Motor neuron (in vitro differentiated cells): ENCODE measurements at regions not wholly inside any gene's neighbourhood (a gene's known extent, or its start where the extent isn't known, plus 50 kb on each side); places are given as distances from the start of the nearest gene placed in this dataset.

Source experiments
- ATAC-seq, 8 experiments: fragments of 200-7000 bp; cut with Tn5 transposase; replicated peaks in 6 of 8; 2 replicates each; pipeline ENCODE4 v1.8.0; 2021; ENCODE audit warnings: mild to moderate bottlenecking in 8 of 8, moderate library complexity in 8 of 8
- H3K27ac ChIP-seq, 2 donors: fragments of 250-450 bp; sonication (Bioruptor Pico); 2 replicates each; pipeline ENCODE4 v1.9.0; 2021; ENCODE audit warnings: antibody characterized with exemption in 2 of 2, mild to moderate bottlenecking in 2 of 2, moderate library complexity in 1 of 2
- H3K4me1 ChIP-seq, 2 donors: fragments of 250-450 bp; sonication (Bioruptor Pico); replicated peaks in 1 of 2; 2 replicates each; pipeline ENCODE4 v1.6.1; 2021; ENCODE audit warnings: antibody characterized with exemption in 2 of 2, mild to moderate bottlenecking in 2 of 2, moderate library complexity in 1 of 2
- H3K4me3 ChIP-seq, 5 donors: fragments of 250-450 bp; sonication (Bioruptor Pico); 2 replicates each; pipeline ENCODE4 v1.9.0; 2021; ENCODE audit warnings: antibody characterized with exemption in 5 of 5, mild to moderate bottlenecking in 5 of 5, moderate library complexity in 4 of 5
- WGBS, 10 experiments: fragments of 450-650 bp; shearing (Covaris generic); methylation state at CpG; one replicate each; pipeline ENCODE4 v1.0.0; 2022; 5-methylcytosine and 5-hydroxymethylcytosine counted together
- in situ Hi-C, 9 experiments: fragments of 400-800 bp; cut with MboI; loops; one replicate each; pipeline ENCODE4 v1.15.0; 2021; ENCODE audit warnings: low sequenced_read_pairs in 9 of 9, low pct_unique_long_range_greater_than_20kb in 2 of 9; ENCODE audit not compliant: unreplicated experiment in 9 of 9

GRCh38 chr3:34175636-34176176 is 377.3 kb downstream of the PDCD6IP start:
- H3K4me1 ChIP-seq = no peaks in the 10 kb centered on the region
- WGBS, 10 experiments = 13 to 100% (median 70%) methylated on average over 1 to 2 of the region's 2 CpGs; no CpG with 5 or more reads in 1 of the 10 experiments
- H3K27ac ChIP-seq = no peak overlapping the region
- in situ Hi-C loops = no loop called here
- ATAC-seq = no peak
- no peak overlapping the region for H3K4me3 ChIP-seq

GRCh38 chr3:34176723-34177122 is 378.3 kb downstream of the PDCD6IP start:
- no peak overlapping the region for H3K4me3 ChIP-seq
- H3K4me1 ChIP-seq = no peaks in the 10 kb centered on the region
- ATAC-seq = no peak
- no peak overlapping the region for H3K27ac ChIP-seq
- in situ Hi-C loops = no loop called here

- no peak for ATAC-seq
- Histone ChIP-seq H3K4me3 (no peak overlapping the region), H3K4me1 (peaks cover 0 to 8% of the 10 kb centered on the region in 2 donors), H3K27ac (no peak overlapping the region)
- in situ Hi-C loops = no loop called here
- WGBS, 10 experiments = 0 to 100% (median 89%) methylated on average over 1 to 2 of the region's 2 CpGs; no CpG with 5 or more reads in 1 of the 10 experiments
Measured at GRCh38 chr3:34178415-34178814, 380.0 kb downstream of the PDCD6IP start.

DNA sequence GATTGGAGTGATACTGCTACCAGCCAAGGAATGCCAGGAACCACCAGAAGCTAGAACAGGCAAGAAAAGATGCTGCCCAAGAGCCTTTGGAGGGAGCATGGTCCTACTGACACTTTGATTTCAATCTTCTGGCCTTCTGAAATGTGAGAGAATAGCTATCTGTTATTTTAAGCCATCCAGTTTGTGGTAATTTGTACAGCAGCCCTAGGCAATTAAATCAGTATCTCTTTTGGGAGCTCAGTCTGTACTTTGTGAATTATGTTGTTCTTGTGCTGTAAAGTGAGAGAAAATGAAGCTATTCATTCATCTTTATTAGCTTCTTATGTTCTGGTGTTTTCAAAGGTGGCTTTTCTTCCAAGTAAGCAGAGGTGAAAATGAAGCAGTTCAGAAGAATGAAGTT is 381.3 kb downstream of the PDCD6IP start:
- H3K4me1 ChIP-seq = peaks cover 0 to 12% of the 10 kb centered on the region in 2 donors
- no peak for ATAC-seq
- no peak overlapping the region for H3K4me3 ChIP-seq
- in situ Hi-C loops = no loop called here
- no peak overlapping the region for H3K27ac ChIP-seq

- 0 to 100% (median 60%) methylated on average over 1 to 2 of the region's 2 CpGs for WGBS, 10 experiments
- Histone ChIP-seq H3K4me1 (peaks cover 0 to 12% of the 10 kb centered on the region in 2 donors), H3K4me3 (no peak overlapping the region), H3K27ac (no peak overlapping the region)
- no peak for ATAC-seq
- in situ Hi-C loops = no loop called here
Measured at GRCh38 chr3:34180532-34180931, 382.1 kb downstream of the PDCD6IP start.

GRCh38 chr3:34183114-34183513 is 384.7 kb downstream of the PDCD6IP start:
- no peak for ATAC-seq
- Histone ChIP-seq H3K4me1 (peaks cover 0 to 12% of the 10 kb centered on the region in 2 donors), H3K27ac (no peak overlapping the region), H3K4me3 (no peak overlapping the region)
- WGBS, 10 experiments = 0 to 85% (median 65%) methylated on average over 1 to 2 of the region's 2 CpGs; no CpG with 5 or more reads in 1 of the 10 experiments
- in situ Hi-C loops = no loop called here

GRCh38 chr3:34183611-34184340 is 385.3 kb downstream of the PDCD6IP start:
- H3K4me1 ChIP-seq = peaks cover 0 to 12% of the 10 kb centered on the region in 2 donors
- in situ Hi-C loops = no loop called here
- no peak overlapping the region for H3K4me3 ChIP-seq
- peak in 5 of 8 experiments; percentile 25 to 45 (median 36) for ATAC-seq
- 0 to 83% (median 67%) methylated on average over 1 to 9 of the region's 10 CpGs for WGBS, 10 experiments
- H3K27ac ChIP-seq = no peak overlapping the region

DNA sequence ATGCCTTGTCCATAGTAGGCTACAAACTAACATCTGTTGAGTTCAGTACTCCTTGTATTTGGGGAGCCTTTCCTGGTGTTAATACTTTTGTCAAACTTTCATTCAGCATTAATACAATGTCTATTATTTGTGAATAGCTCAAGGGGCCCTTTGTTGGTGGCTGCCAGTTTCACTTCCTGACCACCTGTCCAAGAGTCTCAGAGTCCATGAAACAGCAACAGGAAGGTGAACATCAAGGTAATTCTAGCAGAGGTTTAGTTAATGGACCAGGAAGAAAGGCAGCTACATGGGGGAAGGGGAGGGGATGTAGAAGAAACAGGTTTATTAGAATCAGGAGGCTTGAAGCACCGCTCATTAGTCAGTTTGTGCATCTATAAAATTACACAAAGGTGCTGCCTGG is 386.9 kb downstream of the PDCD6IP start:
- ATAC-seq = no peak
- Histone ChIP-seq H3K27ac (no peak overlapping the region), H3K4me3 (no peak overlapping the region), H3K4me1 (peaks cover 0 to 12% of the 10 kb centered on the region in 2 donors)
- 14 to 100% (median 100%) methylated on average over 1 of the region's 1 CpG; no CpG with 5 or more reads in 3 of the 10 experiments for WGBS, 10 experiments
- in situ Hi-C loops = no loop called here

DNA sequence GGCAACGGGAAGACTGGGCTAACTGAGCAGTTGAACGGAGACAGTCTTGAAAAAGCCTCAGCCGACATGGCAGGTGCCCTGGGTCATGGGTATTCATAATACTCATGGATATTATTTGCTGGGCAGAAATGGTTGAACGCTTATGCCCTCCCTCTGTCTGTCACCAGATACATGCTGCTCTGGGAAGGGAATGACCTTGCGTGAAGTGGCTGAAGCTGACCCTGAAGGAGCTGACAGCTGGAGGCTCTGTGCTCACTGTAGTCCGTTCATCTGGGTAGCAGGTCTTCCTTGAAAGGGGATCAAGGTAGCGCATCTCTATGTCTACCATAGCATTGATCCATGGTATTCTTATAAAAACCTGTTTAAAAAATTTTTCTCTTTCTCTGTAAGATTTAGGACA is 390.7 kb downstream of the PDCD6IP start:
- no peak overlapping the region for H3K27ac ChIP-seq
- no peak overlapping the region for H3K4me3 ChIP-seq
- no peak for ATAC-seq
- H3K4me1 ChIP-seq = no peaks in the 10 kb centered on the region
- 13 to 95% (median 82%) methylated on average over 1 to 6 of the region's 7 CpGs; no CpG with 5 or more reads in 2 of the 10 experiments for WGBS, 10 experiments
- in situ Hi-C loops = no loop called here

- Histone ChIP-seq H3K27ac (no peak overlapping the region), H3K4me1 (no peaks in the 10 kb centered on the region), H3K4me3 (no peak overlapping the region)
- in situ Hi-C loops = no loop called here
- 40 to 100% (median 100%) methylated on average over 2 of the region's 2 CpGs; no CpG with 5 or more reads in 3 of the 10 experiments for WGBS, 10 experiments
- no peak for ATAC-seq
Measured at GRCh38 chr3:34196914-34197313, 398.5 kb downstream of the PDCD6IP start.

DNA sequence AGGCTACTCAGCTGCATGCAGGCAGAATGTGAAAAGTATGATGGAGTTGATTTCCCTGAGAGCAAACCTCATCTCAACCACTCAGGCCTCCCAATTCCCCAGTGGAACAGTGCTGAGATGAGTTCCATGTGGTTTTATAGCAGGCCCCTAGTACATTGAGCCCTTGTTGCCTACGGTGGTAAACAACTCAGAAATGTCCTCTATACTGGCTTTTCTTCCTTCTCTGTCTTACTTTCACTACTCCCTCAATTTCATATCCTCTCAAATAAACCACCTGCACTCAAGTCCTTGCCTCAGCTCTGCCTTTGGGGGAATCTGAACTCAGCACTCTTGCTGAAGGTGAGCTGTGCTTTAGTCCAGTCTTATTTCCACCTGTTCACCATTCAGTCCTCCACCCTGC is 399.9 kb downstream of the PDCD6IP start:
- ATAC-seq = no peak
- WGBS, 10 experiments = 0 to 86% (median 63%) methylated on average over 1 of the region's 1 CpG; no CpG with 5 or more reads in 4 of the 10 experiments
- H3K4me3 ChIP-seq = no peak overlapping the region
- H3K27ac ChIP-seq = no peak overlapping the region
- in situ Hi-C loops = no loop called here
- H3K4me1 ChIP-seq = no peaks in the 10 kb centered on the region

DNA sequence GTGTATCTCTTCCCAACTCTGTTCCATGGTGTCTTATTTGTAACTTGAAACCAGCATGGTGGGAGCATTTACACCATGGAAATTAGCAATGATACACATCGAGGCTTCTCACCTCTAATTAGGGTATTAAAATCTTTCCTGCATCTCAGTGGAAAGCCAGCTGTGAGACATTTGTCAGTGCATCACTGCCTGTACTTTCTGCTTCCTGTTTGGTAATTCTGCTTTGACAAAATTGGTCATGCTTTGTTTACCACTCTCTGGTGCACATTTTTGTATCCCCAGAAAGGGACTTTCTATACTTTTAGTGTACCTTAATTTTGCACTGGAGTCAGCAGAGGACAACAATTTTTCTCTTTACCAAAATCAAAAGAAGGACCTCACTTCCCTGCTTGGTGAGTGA is 402.1 kb downstream of the PDCD6IP start:
- in situ Hi-C loops = no loop called here
- ATAC-seq = no peak
- no peaks in the 10 kb centered on the region for H3K4me1 ChIP-seq
- 0 to 67% (median 60%) methylated on average over 1 of the region's 1 CpG; no CpG with 5 or more reads in 7 of the 10 experiments for WGBS, 10 experiments
- H3K4me3 ChIP-seq = no peak overlapping the region
- H3K27ac ChIP-seq = no peak overlapping the region

DNA sequence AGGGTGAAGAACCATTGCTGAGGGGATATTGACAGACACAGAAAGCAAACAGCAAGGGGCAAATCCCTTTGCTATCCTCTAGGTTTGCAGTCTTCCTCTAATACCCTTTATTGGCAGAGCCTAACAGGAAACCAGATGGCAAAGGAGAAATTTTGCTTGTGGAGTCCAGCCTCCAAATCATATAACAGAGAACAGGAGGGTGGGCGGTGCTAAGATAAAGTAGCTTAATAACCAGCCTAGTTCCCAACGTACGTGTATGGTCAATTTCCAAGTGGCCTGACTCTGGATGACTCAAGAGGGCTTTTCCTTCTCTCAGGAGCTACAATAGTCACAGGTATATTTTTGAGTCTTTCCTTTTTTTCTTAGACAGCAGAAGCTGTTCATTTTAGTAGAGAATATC is 404.5 kb downstream of the PDCD6IP start:
- no peak overlapping the region for H3K27ac ChIP-seq
- H3K4me1 ChIP-seq = peaks cover 0 to under 1% of the 10 kb centered on the region in 2 donors
- no peak overlapping the region for H3K4me3 ChIP-seq
- ATAC-seq = no peak
- in situ Hi-C loops = no loop called here
- 0 to 100% (median 77%) methylated on average over 1 to 3 of the region's 3 CpGs; no CpG with 5 or more reads in 2 of the 10 experiments for WGBS, 10 experiments

DNA sequence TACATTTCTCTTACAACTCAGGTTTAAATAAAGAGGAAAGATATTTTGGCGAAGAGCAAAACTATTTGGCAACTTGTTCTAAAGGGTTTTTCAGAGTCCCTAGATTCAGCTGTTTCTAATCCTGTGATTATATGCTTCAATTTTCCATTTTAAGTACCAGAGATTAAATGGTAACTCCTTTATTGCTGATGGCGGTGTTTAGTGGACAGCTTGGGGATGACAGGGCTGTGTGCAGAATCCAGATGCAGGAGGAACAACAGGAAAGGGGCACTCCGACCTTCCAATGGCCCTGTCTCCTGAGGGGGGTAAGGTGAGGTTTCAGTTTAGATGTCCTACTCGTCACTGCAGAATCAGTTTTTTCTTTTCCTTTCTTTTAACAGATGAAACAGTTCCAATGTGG is 405.0 kb downstream of the PDCD6IP start:
- H3K27ac ChIP-seq = no peak overlapping the region
- H3K4me3 ChIP-seq = no peak overlapping the region
- peak in 1 of 8 experiments; percentile 28 for ATAC-seq
- H3K4me1 ChIP-seq = peaks cover 0 to 4% of the 10 kb centered on the region in 2 donors
- in situ Hi-C loops = no loop called here
- WGBS, 10 experiments = 0 to 100% (median 73%) methylated on average over 1 to 3 of the region's 4 CpGs; no CpG with 5 or more reads in 1 of the 10 experiments
